Endothelial cell of umbilical vein (primary cell): ENCODE measurements at regions not wholly inside any gene's neighbourhood (a gene's known extent, or its start where the extent isn't known, plus 50 kb on each side); places are given as distances from the start of the nearest gene placed in this dataset.
"Not testable (repeated sequence)": the region's sequence is repeated elsewhere in the genome, so short reads cannot be mapped to it uniquely, and the experiment has no call there.

Experiments used
- EZH2 ChIP-seq: IDR thresholded peaks from 2 replicates; pipeline ENCODE4 v1.6.1; 2012; ENCODE audit warnings: borderline replicate concordance, low read depth, mild to moderate bottlenecking, moderate library complexity, low read length, inconsistent platforms; ENCODE audit not compliant: severe bottlenecking
- FOS ChIP-seq: IDR thresholded peaks from 2 replicates; pipeline ENCODE4 v1.6.1; 2011; ENCODE audit warnings: mild to moderate bottlenecking, low read length, moderate library complexity, borderline replicate concordance; ENCODE audit not compliant: insufficient read depth
- GATA2 ChIP-seq: IDR thresholded peaks from 2 replicates; pipeline ENCODE4 v1.7.0; 2011; ENCODE audit warnings: low read depth, mild to moderate bottlenecking, moderate library complexity, mixed read lengths, low read length; ENCODE audit not compliant: insufficient read length, insufficient read depth
- POLR2A ChIP-seq: IDR thresholded peaks from 2 replicates; pipeline ENCODE4 v1.6.1; 2012; ENCODE audit warnings: low read depth, mild to moderate bottlenecking, control low read depth, low read length
- POLR2AphosphoS5 ChIP-seq: IDR thresholded peaks from 2 replicates; pipeline ENCODE4 v1.6.1; 2012; ENCODE audit warnings: low read depth, mild to moderate bottlenecking, control low read depth, low read length, moderate library complexity; ENCODE audit not compliant: insufficient read depth
- TF ChIP-seq, protein P1 (sequence below), 2 donors: IDR thresholded peaks; 1 replicate in 1 of 2; 2 replicates in 1 of 2; pipeline ENCODE4 v1.5.1; 2011; ENCODE audit warnings: low read length in 2 of 2, mild to moderate bottlenecking in 2 of 2, moderate library complexity in 2 of 2, control low read depth in 1 of 2, inconsistent platforms in 1 of 2, low read depth in 1 of 2; ENCODE audit not compliant: insufficient read depth in 1 of 2; ENCODE audit errors: extremely low read depth in 1 of 2
- TF ChIP-seq, protein P2 (sequence below): IDR thresholded peaks from 2 replicates; pipeline ENCODE4 v1.6.1; 2011; ENCODE audit not compliant: insufficient read depth, insufficient read length

DNA sequence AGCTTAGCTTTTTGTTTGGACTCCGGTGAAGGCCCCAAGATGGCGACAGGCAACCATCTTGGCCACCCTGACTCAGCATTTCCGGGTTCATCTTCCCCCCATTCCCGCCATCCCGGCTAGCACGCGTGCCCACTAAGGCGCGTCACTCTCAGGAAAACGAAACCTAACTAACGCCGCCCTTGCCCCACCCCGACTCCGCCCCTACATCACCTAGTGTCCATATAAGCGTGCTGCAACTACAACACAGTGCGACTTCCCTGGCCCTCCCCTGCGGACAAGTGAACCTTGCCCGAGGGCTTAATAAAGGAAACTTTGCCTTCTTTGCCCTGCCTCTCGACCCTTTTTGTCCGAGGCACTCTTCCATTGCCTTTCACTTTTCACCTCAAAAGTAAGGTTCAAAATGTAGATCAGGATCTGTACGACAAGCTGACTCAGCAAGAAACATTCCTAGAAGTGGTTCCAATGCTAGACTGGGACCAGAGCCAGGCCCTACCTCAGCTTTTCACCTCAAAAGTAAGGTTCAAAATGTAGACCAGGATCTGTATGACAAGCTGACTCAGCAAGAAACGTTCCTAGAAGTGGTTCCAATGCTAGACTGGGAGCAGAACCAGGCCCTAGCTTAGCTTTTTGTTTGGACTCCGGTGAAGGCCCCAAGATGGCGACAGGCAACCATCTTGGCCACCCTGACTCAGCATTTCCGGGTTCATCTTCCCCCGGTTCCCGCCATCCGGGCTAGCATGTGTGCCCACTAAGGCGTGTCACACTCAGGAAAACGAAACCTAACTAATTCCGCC lies 51.9 kb upstream of the TMEM97 start:
- TF ChIP-seq, protein P1, sequence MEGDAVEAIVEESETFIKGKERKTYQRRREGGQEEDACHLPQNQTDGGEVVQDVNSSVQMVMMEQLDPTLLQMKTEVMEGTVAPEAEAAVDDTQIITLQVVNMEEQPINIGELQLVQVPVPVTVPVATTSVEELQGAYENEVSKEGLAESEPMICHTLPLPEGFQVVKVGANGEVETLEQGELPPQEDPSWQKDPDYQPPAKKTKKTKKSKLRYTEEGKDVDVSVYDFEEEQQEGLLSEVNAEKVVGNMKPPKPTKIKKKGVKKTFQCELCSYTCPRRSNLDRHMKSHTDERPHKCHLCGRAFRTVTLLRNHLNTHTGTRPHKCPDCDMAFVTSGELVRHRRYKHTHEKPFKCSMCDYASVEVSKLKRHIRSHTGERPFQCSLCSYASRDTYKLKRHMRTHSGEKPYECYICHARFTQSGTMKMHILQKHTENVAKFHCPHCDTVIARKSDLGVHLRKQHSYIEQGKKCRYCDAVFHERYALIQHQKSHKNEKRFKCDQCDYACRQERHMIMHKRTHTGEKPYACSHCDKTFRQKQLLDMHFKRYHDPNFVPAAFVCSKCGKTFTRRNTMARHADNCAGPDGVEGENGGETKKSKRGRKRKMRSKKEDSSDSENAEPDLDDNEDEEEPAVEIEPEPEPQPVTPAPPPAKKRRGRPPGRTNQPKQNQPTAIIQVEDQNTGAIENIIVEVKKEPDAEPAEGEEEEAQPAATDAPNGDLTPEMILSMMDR (IDR thresholded peaks at IDR 0.05; ENCODE audit: extremely low read depth in 1 of 2, insufficient read depth in 1 of 2, low read depth in 1 of 2, low read length in 2 of 2) = not testable (repeated sequence)
- TF ChIP-seq POLR2AphosphoS5, EZH2, POLR2A, GATA2, FOS: not testable (repeated sequence)
- TF ChIP-seq, protein P2, sequence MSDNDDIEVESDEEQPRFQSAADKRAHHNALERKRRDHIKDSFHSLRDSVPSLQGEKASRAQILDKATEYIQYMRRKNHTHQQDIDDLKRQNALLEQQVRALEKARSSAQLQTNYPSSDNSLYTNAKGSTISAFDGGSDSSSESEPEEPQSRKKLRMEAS = not testable (repeated sequence)
